ENCODE measurements at regions not wholly inside any gene's neighbourhood (a gene's known extent, or its start where the extent isn't known, plus 50 kb on each side); places are given as distances from the start of the nearest gene placed in this dataset.

DNA sequence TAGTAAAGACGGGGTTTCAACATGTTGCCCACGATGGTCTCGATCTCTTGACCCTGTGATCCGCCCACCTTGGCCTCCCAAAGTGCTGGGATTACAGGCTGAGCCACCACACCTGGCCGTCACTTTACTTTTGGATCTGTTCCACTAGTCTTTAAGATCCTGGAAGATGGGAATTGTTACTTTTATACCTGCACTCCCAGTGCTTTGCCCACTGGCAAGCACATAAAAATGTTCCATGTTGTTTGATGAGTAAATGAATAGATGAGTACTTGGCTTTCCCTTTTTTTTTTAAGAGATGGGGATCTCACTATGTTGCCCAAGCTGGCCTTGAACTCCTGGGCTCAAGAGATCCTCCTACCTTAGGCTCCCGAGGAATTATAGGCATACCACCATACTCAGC, 84.8 kb upstream of the SASH1 start:
- DNase-seq = no peak

DNA sequence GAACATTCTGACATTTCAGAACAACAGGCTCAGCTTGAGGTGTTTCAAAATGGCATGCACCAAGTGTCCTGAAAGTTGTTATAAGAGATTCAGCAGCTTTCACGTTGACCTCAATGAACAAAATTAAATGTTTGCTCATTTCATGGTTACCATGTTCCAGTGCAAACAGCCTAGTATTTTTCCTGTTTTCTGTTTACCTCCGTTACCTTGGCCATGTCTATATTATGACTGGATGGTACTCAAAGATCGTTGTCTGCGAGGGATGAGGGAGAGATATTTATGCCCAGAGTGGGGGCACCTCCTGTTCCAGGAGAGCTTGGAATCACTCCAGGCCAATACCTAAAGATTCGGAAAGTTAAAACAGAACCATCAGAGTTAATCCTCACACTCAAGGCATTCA, 83.8 kb upstream of the SASH1 start:
- no peak for DNase-seq

DNA sequence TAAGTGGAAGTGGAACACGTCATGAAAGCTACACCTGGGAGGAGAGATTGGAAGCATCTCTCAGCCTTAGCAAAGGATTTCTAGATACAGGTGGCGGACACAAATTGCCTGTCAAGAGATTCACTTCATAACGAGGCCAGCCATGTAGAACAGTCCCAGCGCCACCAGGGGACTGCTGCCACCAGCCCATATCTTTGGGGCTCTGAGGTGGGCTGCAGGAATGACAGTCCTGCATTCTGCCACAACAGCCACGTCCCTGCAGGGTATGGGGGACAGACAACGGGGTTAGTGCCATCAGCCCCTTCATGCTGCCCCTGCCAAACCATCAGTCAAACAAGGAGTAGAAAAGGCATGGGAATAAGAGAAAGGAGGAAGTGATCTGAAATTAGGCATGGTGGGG, 81.2 kb upstream of the SASH1 start:
- DNase-seq = no peak

DNA sequence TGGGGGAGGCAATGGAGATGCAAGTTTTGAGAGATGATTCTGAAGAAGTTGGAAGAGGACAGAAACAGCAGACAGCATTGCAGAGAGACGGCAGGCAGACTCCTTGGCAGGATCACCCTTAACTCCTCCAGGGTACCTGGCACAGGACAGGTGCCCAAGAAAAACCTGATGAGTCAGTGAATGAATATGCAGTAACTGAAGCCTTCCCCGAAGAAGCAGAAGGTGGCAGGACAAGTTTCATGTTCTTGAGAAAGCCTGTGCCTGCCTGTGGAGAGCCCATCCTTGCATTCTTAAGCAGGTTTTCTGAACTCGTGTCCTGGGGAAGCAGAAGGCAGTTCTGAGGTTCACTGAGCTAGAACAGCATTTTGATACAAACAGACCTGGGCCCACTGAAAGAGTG, 79.6 kb upstream of the SASH1 start:
- DNase-seq = no peak

DNA sequence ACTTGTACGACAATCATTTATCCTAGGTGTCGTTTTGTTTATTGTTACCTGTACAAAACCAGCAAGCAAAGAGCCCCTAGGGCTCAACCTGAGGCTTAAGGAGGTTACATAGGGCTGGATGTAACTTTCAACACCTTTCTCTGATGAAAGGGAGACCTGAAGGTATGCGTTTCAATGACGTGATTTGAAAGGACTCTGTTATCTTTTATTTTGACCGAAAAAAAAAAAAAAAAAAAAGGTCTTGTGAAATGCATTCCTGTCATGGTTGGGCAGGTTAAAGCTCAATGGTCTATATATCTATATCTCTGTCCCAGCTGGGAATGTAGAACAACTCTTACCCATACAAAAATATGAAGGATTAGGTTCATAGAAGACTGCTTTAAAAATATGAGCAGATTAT, 78.7 kb upstream of the SASH1 start:
- DNase-seq = no peak

DNA sequence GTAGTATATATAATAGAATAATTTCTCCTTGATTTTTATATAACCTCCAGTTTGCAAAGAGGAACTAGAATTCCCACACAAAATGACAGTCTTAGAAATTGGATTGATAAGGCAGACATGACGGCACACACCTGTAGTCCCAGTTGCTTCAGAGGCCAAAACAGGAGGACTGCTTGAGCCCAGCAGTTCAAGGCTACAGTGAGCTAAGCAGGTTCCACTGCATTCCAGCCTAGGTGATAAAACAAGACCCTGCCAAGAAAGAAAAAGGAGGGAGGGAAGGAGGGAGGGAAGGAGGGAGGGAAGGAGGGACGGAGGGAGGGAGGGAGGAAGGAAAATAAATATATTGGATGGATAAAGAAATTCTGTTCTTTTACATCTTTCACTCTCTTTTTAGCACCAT, 77.6 kb upstream of the SASH1 start:
- no peak for DNase-seq

DNA sequence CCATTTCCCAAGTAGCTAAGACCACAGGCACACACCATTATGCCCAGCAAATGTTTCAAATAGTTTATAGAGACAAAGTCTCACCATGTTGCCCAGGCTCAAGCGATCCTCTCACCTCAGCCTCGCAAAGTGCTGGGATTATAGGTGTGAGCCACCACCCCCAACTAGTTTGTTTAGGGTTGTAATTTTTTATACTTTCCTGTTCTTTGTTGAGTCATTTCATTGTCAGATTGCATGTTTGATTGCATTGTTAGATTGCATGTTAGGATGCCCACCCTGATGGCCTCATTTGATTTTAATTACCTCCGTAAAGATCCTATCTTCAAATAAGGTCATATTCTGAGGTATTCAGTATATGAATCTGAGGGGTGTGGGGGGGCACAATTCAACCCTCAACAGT, 73.3 kb upstream of the SASH1 start:
- DNase-seq = no peak

DNA sequence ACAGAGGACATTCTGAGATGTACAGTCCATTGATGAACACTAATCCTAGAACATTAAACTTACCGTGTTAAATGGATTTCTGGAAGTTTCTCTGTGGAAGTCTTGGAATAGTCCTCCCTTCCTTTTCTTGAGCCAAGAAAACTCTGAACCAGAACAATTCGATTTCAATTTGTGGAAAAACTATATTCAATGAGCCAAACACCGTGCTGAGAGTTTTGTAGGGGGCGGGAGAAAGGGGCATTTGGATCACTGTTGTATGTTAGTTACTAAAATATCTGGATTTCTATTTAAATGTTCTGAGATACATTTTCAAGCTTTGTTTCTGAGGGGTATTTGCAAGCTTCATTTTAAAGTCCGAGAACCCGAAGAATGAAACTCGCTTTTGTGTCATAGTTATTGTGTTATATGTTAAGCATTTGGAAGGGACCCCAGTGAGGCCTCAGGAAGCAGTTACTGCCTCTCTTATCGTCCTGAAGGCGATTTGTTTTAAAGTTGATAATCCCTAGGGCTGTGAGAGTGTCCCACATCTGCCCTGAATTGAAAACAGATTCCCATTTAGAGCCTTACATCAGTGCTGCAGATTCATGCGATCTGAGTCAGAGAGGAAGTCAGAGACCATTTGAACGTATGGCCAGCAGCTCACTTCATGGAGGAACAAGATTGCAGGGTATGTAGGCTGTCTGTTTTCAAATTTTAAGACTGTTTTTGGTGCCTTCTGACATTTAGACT, 70.8 kb upstream of the SASH1 start:
- DNase-seq = peak; percentile 96

DNA sequence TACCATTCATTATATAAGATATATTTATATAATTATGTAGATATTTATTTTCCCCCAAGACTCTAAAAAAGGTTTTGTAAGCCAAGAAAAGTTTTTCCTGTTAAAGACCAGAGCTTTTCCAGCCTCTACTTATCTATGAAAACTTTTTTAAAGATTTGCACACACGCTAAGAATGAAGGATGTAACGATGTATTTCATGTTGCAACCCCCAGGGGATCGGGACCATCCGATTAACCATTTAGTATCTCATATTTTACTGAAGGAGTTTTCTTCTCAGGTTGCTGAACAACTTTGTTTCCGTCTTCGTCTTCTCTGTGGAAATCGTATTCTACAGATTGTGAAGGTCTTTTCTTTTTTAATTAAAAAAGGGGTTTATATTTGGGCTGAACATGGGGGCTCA, 70.0 kb upstream of the SASH1 start:
- peak; percentile 60 for DNase-seq

DNA sequence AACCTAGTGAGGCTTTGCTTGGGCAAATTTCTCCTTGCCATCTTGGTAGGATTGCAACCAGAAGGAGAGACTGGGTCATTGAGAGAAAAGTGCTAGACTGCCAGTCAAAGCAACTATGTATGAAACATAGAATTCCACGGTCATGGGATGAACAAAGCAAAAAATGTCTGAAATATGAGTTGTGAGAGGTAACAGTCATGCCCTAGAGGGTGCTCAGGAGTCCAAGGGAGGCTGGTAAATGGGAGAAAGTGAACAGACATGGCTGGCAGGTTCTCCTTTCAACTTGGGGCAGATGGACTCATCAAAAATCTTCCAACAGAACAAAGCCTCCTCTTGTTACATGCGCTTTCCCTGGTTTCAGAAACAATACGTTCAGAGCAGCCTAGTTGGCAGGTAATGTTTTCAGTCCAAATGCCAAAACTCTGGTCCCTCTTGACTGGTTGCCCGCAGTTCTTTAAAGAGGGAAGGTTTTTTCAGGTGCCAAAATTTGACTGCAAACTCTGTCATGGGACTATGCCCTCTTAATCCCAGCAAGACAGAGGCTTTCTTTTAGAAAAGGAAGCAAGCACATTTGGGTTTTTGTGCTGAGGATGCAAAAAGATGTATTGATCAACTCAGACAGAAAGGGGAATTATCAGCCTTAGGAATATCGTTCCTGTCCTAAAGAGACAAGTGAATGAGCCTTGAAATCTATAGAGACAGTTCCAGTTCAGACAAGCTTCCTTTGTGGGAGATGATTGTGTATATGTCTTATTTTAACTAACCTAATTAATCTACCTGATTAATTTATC, 68.5 kb upstream of the SASH1 start:
- DNase-seq = peak; percentile 54

DNA sequence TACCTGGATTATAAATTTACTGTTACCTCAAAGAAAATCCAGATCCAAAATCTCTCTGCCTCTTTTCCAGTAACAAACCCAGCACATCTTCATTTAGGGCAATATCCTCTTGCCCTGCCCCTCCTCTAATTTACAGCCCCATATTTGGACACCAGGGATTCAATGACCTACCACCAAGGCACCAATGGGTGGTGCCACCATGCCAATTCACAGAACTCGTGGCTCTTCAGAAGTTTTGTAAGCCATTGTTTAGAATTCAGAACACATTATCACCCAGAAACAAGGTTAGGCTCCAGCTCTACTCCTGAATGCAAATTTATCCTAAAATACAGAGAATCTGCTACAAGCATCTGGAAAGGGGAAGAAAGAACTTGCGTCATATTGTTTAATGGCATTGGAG, 67.8 kb upstream of the SASH1 start:
- peak; percentile 26 for DNase-seq

DNA sequence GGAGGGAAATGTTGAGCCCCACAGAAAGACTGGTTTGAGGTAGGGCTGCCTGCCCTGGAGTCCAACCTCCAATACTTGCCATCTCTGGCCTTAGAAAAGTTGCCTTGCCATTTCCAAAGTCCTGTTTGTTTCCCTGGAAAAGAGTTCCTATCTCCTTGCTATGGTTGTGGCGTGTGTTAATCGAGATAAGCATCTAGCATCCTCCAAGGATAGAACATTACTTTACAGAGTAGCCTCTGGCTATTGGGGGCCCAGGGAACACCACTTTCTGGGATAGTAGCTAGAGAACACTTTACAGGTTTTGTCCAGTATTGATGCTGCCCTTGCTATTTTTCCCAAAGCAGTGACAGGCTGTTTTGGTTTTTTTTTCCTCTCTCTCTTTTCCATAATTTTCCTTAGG, 57.4 kb upstream of the SASH1 start:
- DNase-seq = no peak

DNA sequence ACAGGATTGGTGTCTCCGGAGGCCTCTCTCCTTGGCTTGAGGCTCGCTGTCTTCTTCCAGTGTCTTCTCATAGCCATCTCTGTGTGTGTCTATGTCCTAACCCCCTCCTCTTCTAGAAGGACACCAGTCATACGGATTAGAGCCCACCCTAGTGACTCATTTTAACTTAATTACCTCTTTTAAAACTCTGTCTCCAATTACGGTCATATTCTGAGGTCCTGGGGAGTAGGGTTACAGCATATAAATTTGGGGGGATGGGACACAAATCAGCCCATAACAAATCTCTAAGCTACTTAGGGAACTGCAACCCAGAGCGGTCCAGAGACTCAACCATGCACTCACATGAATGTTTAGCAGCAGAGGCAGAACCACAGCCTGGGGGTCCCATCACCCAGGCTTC, 56.1 kb upstream of the SASH1 start:
- DNase-seq = no peak

DNA sequence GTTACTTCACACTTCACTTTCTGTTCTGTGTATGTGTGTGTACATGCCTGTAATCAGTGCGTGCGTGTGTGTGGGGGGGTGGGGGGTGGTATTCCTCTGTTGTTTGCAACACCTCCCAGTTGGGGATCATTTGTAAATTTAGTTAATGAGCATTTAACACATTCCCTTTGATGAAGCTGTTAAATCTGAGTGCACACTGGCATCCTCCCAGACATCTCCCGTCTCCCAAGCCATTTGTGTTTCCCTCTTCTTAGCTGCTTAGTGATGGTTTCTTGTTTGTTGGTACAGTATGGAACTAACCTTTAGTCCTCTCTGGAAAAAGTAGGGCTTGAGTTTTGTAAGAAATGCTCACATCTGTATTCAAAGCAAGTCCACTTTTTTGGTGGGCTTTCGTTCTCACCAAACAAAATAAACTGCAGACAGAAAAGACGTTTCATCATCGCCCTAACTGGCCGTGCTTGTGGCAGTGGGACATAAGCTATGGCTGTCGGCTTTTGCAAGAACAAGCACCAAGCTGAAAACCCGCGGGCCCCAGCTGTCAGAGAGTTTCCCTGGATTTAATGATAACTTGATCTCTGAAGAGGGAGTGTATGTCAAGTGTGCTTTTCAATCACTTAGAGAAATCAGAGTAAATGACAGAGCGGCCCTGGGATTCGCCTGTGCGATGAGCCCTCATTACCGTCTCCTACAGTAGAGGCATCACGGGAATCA, 54.9 kb upstream of the SASH1 start:
- DNase-seq = no peak

DNA sequence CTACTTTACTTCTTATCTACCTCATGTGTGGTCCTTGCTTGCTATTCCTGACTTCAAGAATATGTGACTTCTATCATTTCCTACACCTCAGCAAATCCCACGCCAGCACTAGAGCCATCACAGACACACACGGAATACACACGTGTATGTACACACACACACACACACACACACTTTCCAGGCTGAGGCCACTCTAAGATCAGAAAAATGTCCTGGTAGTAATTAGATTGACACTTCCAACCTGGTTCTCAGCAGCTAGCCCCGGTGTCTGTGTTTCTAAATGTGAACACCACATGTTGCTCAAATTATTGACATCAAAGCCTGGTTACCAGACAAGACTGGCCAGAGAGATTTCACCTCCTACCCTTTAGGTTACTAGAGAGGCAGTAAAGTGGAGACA, 54.1 kb upstream of the SASH1 start:
- no peak for DNase-seq

DNA sequence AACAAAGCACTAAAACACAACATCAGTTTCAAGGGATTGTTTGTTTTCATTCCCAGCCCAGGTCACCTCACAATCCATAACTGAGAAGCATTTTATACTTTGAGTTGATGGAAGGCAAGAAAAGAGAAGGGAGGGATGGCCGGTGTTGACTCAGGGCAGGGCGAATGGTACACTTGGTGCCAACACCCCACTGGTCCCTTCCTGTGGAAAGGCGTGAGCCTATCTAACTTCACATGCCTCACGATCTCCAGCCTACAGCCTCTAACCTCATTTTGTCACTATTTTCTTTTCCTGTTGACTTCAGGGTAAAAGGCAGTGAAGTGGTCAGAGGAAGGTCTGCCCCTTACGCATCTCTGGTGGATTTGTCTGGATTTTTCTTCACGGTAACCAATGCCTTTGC, 53.5 kb upstream of the SASH1 start:
- no peak for DNase-seq

DNA sequence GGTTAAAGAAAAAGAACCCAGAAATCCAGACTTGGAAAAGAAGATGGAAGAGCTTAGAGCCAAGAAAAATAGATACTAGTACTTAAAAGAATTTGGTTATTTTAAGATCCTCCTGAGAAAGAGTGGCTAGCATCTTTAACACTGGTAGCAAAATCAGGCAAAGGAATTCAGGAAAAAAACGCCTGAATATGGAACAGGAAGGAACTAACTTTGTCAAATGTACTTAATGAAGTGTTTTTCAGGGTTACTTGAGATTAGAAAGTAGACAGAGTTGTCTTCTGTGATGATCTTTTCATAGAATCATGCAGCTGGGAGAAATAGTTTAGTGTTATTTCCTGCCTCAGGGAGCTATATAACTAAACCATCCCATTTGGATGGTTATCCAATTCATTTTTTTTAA, 50.8 kb upstream of the SASH1 start:
- peak; percentile 65 for DNase-seq

All from fibroblast of skin of scalp (primary cell).